Suprapubic skin (tissue), 4 donors: ENCODE measurements at regions not wholly inside any gene's neighbourhood (a gene's known extent, or its start where the extent isn't known, plus 50 kb on each side); places are given as distances from the start of the nearest gene placed in this dataset.

Experiments
- EP300 ChIP-seq: sonication (generic); formaldehyde crosslinking; IDR thresholded peaks from one replicate; pipeline ENCODE4 v1.6.1; 2017; ENCODE audit warnings: antibody characterized with exemption
- POLR2A ChIP-seq, 2 donors: fragments of 450-650 bp; IDR thresholded peaks; one replicate each; pipeline ENCODE4 v1.6.1; 2017; ENCODE audit warnings: antibody characterized with exemption in 2 of 2, mild to moderate bottlenecking in 2 of 2, moderate library complexity in 2 of 2
- POLR2AphosphoS5 ChIP-seq, 3 donors: sonication (generic); formaldehyde crosslinking; IDR thresholded peaks; one replicate each; pipeline ENCODE4 v1.6.1; 2017; ENCODE audit warnings: antibody characterized with exemption in 3 of 3
- TF ChIP-seq, protein P1 (sequence below), 2 donors: fragments of 200-600 bp in 1 of 2; fragments of 450-650 bp in 1 of 2; sonication (generic) in 1 of 2; IDR thresholded peaks; one replicate each; pipeline ENCODE4 v1.5.1; 2016 to 2019; ENCODE audit warnings: antibody characterized with exemption in 2 of 2, mild to moderate bottlenecking in 1 of 2, moderate library complexity in 1 of 2

DNA sequence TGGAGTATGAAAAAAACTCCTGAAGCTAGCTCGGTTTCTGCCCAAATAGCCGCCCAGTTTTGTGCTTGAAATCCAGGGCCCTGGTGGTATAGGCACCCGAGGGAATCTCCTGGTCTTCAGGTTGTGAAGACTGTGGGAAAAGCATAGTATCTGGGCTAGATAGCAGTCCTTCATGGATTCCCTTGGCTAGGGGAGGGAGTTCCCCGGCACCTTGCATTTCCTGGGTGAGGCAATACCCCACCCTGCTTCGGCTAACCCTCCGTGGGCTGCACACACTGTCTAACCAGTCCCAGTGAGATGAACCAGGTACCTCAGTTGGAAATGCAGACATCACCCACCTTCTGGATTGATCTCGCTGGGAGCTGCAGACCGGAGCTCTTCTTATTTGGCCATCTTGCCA is 184.5 kb upstream of the SLC35B3 start:
- TF ChIP-seq, protein P1, sequence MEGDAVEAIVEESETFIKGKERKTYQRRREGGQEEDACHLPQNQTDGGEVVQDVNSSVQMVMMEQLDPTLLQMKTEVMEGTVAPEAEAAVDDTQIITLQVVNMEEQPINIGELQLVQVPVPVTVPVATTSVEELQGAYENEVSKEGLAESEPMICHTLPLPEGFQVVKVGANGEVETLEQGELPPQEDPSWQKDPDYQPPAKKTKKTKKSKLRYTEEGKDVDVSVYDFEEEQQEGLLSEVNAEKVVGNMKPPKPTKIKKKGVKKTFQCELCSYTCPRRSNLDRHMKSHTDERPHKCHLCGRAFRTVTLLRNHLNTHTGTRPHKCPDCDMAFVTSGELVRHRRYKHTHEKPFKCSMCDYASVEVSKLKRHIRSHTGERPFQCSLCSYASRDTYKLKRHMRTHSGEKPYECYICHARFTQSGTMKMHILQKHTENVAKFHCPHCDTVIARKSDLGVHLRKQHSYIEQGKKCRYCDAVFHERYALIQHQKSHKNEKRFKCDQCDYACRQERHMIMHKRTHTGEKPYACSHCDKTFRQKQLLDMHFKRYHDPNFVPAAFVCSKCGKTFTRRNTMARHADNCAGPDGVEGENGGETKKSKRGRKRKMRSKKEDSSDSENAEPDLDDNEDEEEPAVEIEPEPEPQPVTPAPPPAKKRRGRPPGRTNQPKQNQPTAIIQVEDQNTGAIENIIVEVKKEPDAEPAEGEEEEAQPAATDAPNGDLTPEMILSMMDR (IDR thresholded peaks at IDR 0.05): no peak
- TF ChIP-seq POLR2A (IDR thresholded peaks at IDR 0.05): no peak
- TF ChIP-seq EP300: no peak
- no peak for TF ChIP-seq POLR2AphosphoS5 (IDR thresholded peaks at IDR 0.05)
